Activated naive CD4-positive, alpha-beta T cell treated with anti-CD3 and anti-CD28 coated beads for 36 hours (primary cell): ENCODE measurements at regions not wholly inside any gene's neighbourhood (a gene's known extent, or its start where the extent isn't known, plus 50 kb on each side); places are given as distances from the start of the nearest gene placed in this dataset.

ENCODE experiments used
- CTCF ChIA-PET: fragments of 350-600 bp; sonication (Branson Sonifier 250); formaldehyde crosslinking; loops from one replicate; lab custom pipeline; 2021; ENCODE audit warnings: antibody characterized with exemption; lab: Charles Lee
- DNase-seq: peaks from one replicate; pipeline ENCODE4 v3.0.0-alpha.2; 2020
- H3K27ac Mint-ChIP-seq: one replicate; pipeline ENCODE4 v1.8.0; 2021; ENCODE audit warnings: mild to moderate bottlenecking, mixed read lengths
- H3K27me3 Mint-ChIP-seq: one replicate; pipeline ENCODE4 v1.8.0; 2021; ENCODE audit warnings: low read depth, mixed read lengths
- H3K36me3 Mint-ChIP-seq: one replicate; pipeline ENCODE4 v1.8.0; 2021; ENCODE audit warnings: low read depth, mixed read lengths
- H3K4me1 Mint-ChIP-seq: one replicate; pipeline ENCODE4 v1.8.0; 2021; ENCODE audit warnings: low read depth, mixed read lengths
- H3K4me3 Mint-ChIP-seq: one replicate; pipeline ENCODE4 v1.8.0; 2021; ENCODE audit warnings: mild to moderate bottlenecking, moderate library complexity, mixed read lengths
- H3K9me3 Mint-ChIP-seq: one replicate; pipeline ENCODE4 v1.8.0; 2021; ENCODE audit warnings: mixed read lengths
- intact Hi-C: fragments of 100-400 bp; cut with micrococcal nuclease; formaldehyde crosslinking; loops from one replicate; pipeline ENCODE4 v1.15.1; 2023

DNA sequence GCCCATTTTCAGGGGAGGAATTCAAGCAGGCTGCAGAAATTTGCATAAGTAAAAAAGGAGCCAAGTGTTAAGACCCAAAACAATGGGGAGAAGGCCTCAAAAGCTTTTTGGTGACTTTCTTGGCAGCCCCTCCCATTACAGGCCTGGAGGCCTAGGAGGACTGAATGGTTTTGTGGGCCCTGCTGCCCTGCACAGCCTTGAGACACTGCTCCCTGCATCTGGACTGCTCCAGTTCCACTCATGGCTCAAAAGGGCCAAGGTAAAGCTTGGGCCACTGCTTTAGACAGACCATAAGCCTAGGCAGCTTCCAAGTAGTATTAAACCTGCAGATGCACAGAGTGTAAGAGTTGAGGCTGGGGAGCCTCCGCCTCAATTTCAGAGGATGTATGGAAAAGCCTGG is 501.6 kb downstream of the MID1IP1 start:
- H3K4me1 Mint-ChIP-seq: peaks cover 40% of the 10 kb centered on the region
- no peak overlapping the region for H3K4me3 Mint-ChIP-seq
- DNase-seq: peak; percentile 25
- no peaks in the 10 kb centered on the region for H3K27me3 Mint-ChIP-seq
- peaks cover 12% of the 10 kb centered on the region for H3K9me3 Mint-ChIP-seq
- intact Hi-C loops: no loop called here
- CTCF ChIA-PET: interaction anchor here (0.7 kb wide), 1 partner anchor 35 kb away, joined by 4 read pairs; no protein-coding TSS in a partner anchor
- H3K36me3 Mint-ChIP-seq: peaks cover 30% of the 10 kb centered on the region
- no peak overlapping the region for H3K27ac Mint-ChIP-seq

- peak overlapping the region; percentile 63 for H3K27ac Mint-ChIP-seq
- CTCF ChIA-PET: interaction anchor here (0.6 kb wide), 1 partner anchor 37 kb away, joined by 3 read pairs; no protein-coding TSS in a partner anchor
- H3K36me3 Mint-ChIP-seq: peaks cover 35% of the 10 kb centered on the region
- DNase-seq: no peak
- H3K4me3 Mint-ChIP-seq: no peak overlapping the region
- peaks cover 12% of the 10 kb centered on the region for H3K9me3 Mint-ChIP-seq
- H3K27me3 Mint-ChIP-seq: no peaks in the 10 kb centered on the region
- peaks cover 41% of the 10 kb centered on the region for H3K4me1 Mint-ChIP-seq
- intact Hi-C loops: loop anchor here (5.0 kb wide), 1 partner anchor 123 kb away; no protein-coding TSS in a partner anchor
Measured at GRCh38 chrX:39304746-39305145, 503.5 kb downstream of the MID1IP1 start.

DNA sequence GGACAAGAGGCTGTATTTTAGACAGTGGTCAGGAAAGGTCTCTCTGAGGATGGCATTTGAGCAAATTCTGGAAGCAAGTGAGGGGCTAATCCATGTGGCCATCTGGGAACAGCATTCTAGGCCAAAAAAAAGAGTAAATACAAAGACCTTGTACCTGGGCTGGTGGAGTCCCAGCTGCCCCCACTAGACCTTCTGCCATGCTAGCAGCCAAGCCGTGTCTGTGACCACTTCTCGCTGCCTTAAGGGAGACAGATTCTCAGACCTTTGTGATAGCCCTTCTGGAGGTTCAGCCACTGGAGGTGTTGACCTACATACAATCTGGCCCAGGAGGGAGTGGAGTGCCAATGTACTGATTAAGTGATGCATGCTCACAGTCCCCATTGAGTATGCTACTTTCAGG is 506.2 kb downstream of the MID1IP1 start:
- Mint-ChIP-seq H3K27ac (peak overlapping the region; percentile 100), H3K9me3 (peaks cover 8% of the 10 kb centered on the region), H3K27me3 (no peaks in the 10 kb centered on the region), H3K4me1 (peaks cover 64% of the 10 kb centered on the region), H3K36me3 (peaks cover 45% of the 10 kb centered on the region), H3K4me3 (no peak overlapping the region)
- intact Hi-C loops: loop anchor here (5.0 kb wide), 1 partner anchor 120 kb away; no protein-coding TSS in a partner anchor
- DNase-seq: no peak
- CTCF ChIA-PET: interaction anchor here (1.0 kb wide), 1 partner anchor 125 kb away, joined by 3 read pairs; no protein-coding TSS in a partner anchor

- peak overlapping the region; percentile 100 for H3K27ac Mint-ChIP-seq
- H3K9me3 Mint-ChIP-seq: peaks cover 6% of the 10 kb centered on the region
- intact Hi-C loops: loop anchor here (2.0 to 5.0 kb wide), 3 partner anchors 17 to 501 kb away; no protein-coding TSS in a partner anchor
- no peaks in the 10 kb centered on the region for H3K27me3 Mint-ChIP-seq
- no peak for DNase-seq
- H3K36me3 Mint-ChIP-seq: peaks cover 46% of the 10 kb centered on the region
- H3K4me3 Mint-ChIP-seq: no peak overlapping the region
- CTCF ChIA-PET: no interaction called here
- H3K4me1 Mint-ChIP-seq: peaks cover 71% of the 10 kb centered on the region
Measured at GRCh38 chrX:39308126-39308525, 506.9 kb downstream of the MID1IP1 start.

DNA sequence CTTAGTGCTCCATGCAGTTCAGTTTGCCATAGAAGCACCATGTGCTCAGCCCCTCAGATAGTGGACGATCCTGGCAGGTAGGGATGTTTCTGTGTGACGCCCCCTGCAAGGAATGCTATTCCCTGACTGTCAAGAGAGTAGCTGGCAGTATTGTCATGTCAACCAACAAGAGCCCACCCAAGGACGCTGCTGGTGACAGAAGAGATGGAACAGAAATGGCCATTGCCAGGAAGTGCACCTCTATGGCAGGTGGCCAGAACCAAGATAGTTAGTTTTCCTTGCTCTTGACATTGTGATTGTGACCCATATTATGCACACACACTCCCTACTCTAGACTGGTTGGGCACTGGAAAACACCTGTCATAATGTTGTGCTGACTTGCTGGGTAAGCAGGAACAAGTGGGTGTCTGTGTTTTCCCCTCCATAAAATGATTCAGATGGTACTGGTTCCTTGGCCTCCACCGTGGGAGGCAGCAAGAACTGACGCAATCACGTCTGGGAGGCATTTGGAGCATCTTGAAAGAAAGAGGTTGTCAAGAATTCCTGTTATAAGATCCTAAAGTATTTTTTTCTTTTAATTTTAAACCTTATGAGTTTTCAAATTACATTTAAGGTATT is 507.9 kb downstream of the MID1IP1 start:
- H3K4me1 Mint-ChIP-seq: peaks cover 79% of the 10 kb centered on the region
- peak overlapping the region; percentile 100 for H3K27ac Mint-ChIP-seq
- CTCF ChIA-PET: interaction anchor here (0.6 to 1.0 kb wide), 4 partner anchors 11 to 549 kb away, joined by 3 read pairs; no protein-coding TSS in a partner anchor
- intact Hi-C loops: loop anchor here (1.0 to 5.0 kb wide), 8 partner anchors 18 to 502 kb away; no protein-coding TSS in a partner anchor
- H3K4me3 Mint-ChIP-seq: no peak overlapping the region
- H3K27me3 Mint-ChIP-seq: no peaks in the 10 kb centered on the region
- peaks cover 44% of the 10 kb centered on the region for H3K36me3 Mint-ChIP-seq
- peaks cover 4% of the 10 kb centered on the region for H3K9me3 Mint-ChIP-seq
- peak; percentile 75 for DNase-seq

DNA sequence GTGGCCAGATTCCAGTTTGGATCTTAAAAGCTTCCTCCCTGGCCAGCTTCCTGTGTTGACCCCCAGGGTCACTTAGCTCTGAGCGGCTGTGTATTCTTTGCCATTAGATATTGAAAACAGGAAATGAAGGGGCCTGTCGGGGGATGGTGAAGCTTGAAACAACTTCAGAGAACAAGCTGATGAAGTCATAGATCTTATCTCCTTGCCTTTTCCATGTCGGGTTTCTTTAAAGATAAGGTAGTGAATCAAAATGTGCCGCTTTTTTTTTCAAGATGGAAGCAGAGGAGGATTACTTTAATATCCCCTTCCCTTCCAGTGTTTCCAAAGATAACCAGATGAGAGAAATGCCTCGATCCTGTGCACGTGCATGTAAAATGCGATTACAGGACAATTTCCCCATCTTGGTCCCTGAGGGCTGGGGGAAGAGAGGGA is 508.5 kb downstream of the MID1IP1 start:
- peak overlapping the region; percentile 100 for H3K27ac Mint-ChIP-seq
- peak; percentile 55 for DNase-seq
- CTCF ChIA-PET: interaction anchor here (0.6 to 1.0 kb wide), 4 partner anchors 11 to 549 kb away, joined by 3 read pairs; no protein-coding TSS in a partner anchor
- no peaks in the 10 kb centered on the region for H3K27me3 Mint-ChIP-seq
- intact Hi-C loops: loop anchor here (1.0 to 5.0 kb wide), 8 partner anchors 18 to 503 kb away; no protein-coding TSS in a partner anchor
- peak overlapping the region; percentile 58 for H3K4me3 Mint-ChIP-seq
- peaks cover 84% of the 10 kb centered on the region for H3K4me1 Mint-ChIP-seq
- H3K9me3 Mint-ChIP-seq: peaks cover 3% of the 10 kb centered on the region
- H3K36me3 Mint-ChIP-seq: peaks cover 41% of the 10 kb centered on the region

GRCh38 chrX:39310891-39311290 is 509.6 kb downstream of the MID1IP1 start:
- peak overlapping the region; percentile 34 for H3K4me3 Mint-ChIP-seq
- H3K36me3 Mint-ChIP-seq: peaks cover 38% of the 10 kb centered on the region
- CTCF ChIA-PET: interaction anchor here (0.6 to 1.1 kb wide), 2 partner anchors 49 to 51 kb away, joined by 3 to 4 read pairs; no protein-coding TSS in a partner anchor
- peaks cover 88% of the 10 kb centered on the region for H3K4me1 Mint-ChIP-seq
- DNase-seq: peak; percentile 18
- peaks cover 2% of the 10 kb centered on the region for H3K9me3 Mint-ChIP-seq
- no peaks in the 10 kb centered on the region for H3K27me3 Mint-ChIP-seq
- H3K27ac Mint-ChIP-seq: peak overlapping the region; percentile 100
- intact Hi-C loops: no loop called here

GRCh38 chrX:39311646-39312045 is 510.4 kb downstream of the MID1IP1 start:
- intact Hi-C loops: no loop called here
- Mint-ChIP-seq H3K36me3 (peaks cover 38% of the 10 kb centered on the region), H3K27me3 (no peaks in the 10 kb centered on the region), H3K4me3 (no peak overlapping the region), H3K27ac (peak overlapping the region; percentile 100), H3K9me3 (peaks cover 6% of the 10 kb centered on the region), H3K4me1 (peaks cover 86% of the 10 kb centered on the region)
- DNase-seq: no peak
- CTCF ChIA-PET: no interaction called here

- H3K27me3 Mint-ChIP-seq: no peaks in the 10 kb centered on the region
- no peak overlapping the region for H3K4me3 Mint-ChIP-seq
- intact Hi-C loops: no loop called here
- H3K9me3 Mint-ChIP-seq: peaks cover 4% of the 10 kb centered on the region
- H3K27ac Mint-ChIP-seq: peak overlapping the region; percentile 100
- peaks cover 86% of the 10 kb centered on the region for H3K4me1 Mint-ChIP-seq
- DNase-seq: no peak
- H3K36me3 Mint-ChIP-seq: peaks cover 23% of the 10 kb centered on the region
- CTCF ChIA-PET: no interaction called here
Measured at GRCh38 chrX:39313146-39313545, 511.9 kb downstream of the MID1IP1 start.

DNA sequence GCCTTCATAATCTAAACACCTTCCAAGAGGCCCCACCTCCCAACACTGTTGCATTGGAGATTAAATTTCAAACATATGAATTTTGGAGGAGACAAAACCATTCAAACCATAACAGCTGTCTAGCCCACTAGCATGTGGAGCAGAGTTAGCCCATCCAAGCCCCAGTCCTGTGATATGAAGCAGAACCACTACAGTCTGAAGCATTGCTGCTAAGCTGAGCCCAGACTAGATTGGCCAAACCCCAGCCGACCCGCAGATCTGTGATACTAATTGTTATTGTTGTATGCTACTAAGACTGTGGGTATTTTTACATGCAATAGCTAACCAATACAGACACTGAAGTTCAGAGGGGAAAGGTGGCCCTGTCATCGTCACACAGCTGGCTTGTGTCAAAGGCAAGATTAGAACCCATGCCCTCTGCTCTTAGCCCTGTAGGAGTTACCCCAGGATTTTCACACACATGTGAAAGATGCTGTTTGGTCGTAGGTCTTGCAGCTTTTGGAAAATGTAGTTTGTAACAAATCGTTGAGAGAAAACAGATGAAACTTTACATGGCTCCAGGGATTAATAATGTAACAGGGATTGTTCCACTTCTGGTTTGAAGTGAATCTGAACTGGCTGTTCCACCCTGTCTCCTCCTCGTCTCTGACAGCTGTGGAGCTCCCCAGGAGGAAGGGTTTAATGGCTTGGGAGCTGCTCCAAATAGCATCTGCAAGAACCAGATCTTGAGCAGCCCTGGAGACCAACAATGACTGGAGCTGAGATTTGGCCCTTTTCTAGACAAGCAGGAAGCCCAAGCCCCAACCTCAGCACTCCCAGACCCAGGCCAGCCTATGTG is 517.5 kb downstream of the MID1IP1 start:
- Mint-ChIP-seq H3K27me3 (no peaks in the 10 kb centered on the region), H3K4me3 (no peak overlapping the region), H3K9me3 (peaks cover 6% of the 10 kb centered on the region), H3K4me1 (peaks cover 76% of the 10 kb centered on the region), H3K27ac (peak overlapping the region; percentile 65), H3K36me3 (peaks cover 37% of the 10 kb centered on the region)
- intact Hi-C loops: no loop called here
- CTCF ChIA-PET: interaction anchor here (0.8 to 1.2 kb wide), 2 partner anchors 9 to 10 kb away, joined by 3 read pairs; no protein-coding TSS in a partner anchor
- no peak for DNase-seq

GRCh38 chrX:39320165-39320564 is 518.9 kb downstream of the MID1IP1 start:
- Mint-ChIP-seq H3K4me1 (peaks cover 72% of the 10 kb centered on the region), H3K27ac (peak overlapping the region; percentile 79), H3K9me3 (peaks cover 6% of the 10 kb centered on the region), H3K27me3 (no peaks in the 10 kb centered on the region), H3K36me3 (peaks cover 42% of the 10 kb centered on the region), H3K4me3 (no peak overlapping the region)
- DNase-seq: peak; percentile 21
- intact Hi-C loops: no loop called here
- CTCF ChIA-PET: interaction anchor here (0.9 kb wide), 1 partner anchor 10 kb away, joined by 3 read pairs; no protein-coding TSS in a partner anchor

DNA sequence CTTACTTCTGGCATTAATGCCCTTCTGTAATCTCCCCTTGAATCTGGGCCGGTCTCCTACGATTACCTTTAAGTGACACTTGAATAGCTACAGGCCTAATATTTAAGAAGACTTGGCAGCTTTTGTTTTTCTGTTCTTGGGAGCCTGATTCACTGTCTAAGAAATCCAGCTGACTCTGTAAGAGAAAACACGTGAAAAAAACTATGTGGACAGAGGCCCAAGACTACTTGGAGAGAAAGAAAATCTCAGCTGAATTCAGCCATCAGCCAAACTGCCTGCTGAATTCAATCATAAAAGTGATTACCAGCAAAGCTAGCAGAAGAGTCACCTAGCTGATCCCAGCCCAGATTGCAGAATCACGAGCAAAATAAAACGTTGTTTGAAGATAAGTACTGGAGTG is 521.2 kb downstream of the MID1IP1 start:
- H3K27ac Mint-ChIP-seq: no peak overlapping the region
- peaks cover 66% of the 10 kb centered on the region for H3K4me1 Mint-ChIP-seq
- DNase-seq: no peak
- H3K9me3 Mint-ChIP-seq: peaks cover 1% of the 10 kb centered on the region
- no peaks in the 10 kb centered on the region for H3K27me3 Mint-ChIP-seq
- no peak overlapping the region for H3K4me3 Mint-ChIP-seq
- peaks cover 37% of the 10 kb centered on the region for H3K36me3 Mint-ChIP-seq
- intact Hi-C loops: no loop called here
- CTCF ChIA-PET: no interaction called here
